IPS-15b (cell line): ENCODE measurements at regions not wholly inside any gene's neighbourhood (a gene's known extent, or its start where the extent isn't known, plus 50 kb on each side); places are given as distances from the start of the nearest gene placed in this dataset.

Source experiments
- H3K27me3 ChIP-seq: one replicate; pipeline ENCODE4 v1.6.1; 2013; ENCODE audit warnings: low read length; ENCODE audit not compliant: control insufficient read depth, insufficient read depth
- H3K36me3 ChIP-seq: one replicate; pipeline ENCODE4 v1.6.1; 2013; ENCODE audit warnings: low read length; ENCODE audit not compliant: control insufficient read depth, insufficient read depth
- H3K4me1 ChIP-seq: one replicate; pipeline ENCODE4 v1.6.1; 2013; ENCODE audit warnings: mild to moderate bottlenecking, low read length; ENCODE audit not compliant: control insufficient read depth, insufficient read depth
- H3K4me3 ChIP-seq: one replicate; pipeline ENCODE4 v1.5.1; 2013; ENCODE audit warnings: low read depth, low read length
- H3K9ac ChIP-seq: one replicate; pipeline ENCODE4 v1.6.1; 2013; ENCODE audit warnings: low read depth, mild to moderate bottlenecking, low read length
- H3K9me3 ChIP-seq: one replicate; pipeline ENCODE4 v1.6.1; 2013; ENCODE audit warnings: mild to moderate bottlenecking, low read length; ENCODE audit not compliant: control insufficient read depth, insufficient read depth

DNA sequence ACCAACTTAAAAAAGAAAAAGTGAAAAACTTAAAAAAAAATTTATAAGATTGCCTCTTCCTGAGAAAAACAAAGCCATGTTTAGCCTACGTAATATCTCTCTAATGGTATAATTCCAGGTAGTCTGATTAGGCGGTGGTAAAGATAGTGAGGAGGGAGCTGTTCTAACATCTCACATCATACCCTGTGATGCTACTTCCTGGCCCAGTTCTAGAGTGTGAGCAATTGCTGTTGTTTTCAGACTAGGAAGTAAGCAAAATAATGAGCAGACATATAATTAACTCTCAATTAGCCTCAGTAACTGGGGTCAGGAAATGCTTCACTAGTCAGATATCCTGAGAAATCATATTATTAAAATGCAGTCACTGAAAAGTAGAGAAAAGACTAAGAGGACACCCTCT lies 113.9 kb downstream of the PHLDA1 start:
- Histone ChIP-seq H3K27me3 (no peaks in the 10 kb centered on the region), H3K9ac (no peak overlapping the region), H3K9me3 (no peaks in the 10 kb centered on the region), H3K36me3 (no peaks in the 10 kb centered on the region), H3K4me3 (no peak overlapping the region), H3K4me1 (no peaks in the 10 kb centered on the region)

GRCh38 chr12:75917083-75917482 lies 114.5 kb downstream of the PHLDA1 start:
- Histone ChIP-seq H3K9ac (no peak overlapping the region), H3K4me3 (no peak overlapping the region), H3K27me3 (no peaks in the 10 kb centered on the region), H3K9me3 (no peaks in the 10 kb centered on the region), H3K36me3 (no peaks in the 10 kb centered on the region), H3K4me1 (no peaks in the 10 kb centered on the region)

DNA sequence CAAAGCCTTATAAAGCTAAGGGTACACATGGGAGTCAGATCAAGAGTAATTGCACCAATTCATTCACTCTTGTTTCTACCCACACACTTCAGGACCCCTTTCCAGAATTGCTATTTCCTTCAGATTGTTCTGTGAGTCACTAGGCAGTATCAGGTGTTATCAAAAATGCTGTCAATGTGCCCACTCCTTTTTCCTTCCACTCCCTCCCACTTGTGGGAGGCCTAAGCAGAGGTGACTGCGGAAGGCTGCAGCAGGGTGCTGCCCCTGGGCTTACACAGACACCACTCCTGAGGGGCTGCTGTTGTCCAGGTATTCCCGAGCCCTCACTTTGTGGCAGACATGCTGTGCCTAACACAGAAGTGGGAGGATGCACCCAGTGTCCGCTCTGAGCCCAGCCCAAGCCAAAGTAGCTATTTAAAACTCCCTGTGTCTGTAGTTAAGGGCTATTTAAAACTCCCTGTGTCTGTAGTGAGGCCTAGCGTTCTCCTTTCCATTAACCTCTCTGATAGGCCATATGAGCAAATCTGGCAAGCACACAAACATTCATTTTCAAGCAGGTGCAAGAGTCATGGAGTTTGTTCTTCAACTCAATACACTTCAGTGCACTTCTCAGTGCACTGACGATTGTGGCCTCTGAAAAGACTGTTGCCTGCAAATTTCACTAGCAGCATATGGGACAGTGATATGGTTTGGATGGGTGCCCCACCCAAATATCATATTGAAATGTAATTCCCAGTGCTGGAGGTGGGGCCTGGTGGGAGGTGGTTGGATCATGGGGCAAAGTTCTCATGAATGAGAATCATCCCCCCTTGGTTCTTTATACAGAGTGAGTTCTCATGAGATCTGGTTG lies 117.8 kb downstream of the PHLDA1 start:
- H3K9ac ChIP-seq, result no peak overlapping the region

DNA sequence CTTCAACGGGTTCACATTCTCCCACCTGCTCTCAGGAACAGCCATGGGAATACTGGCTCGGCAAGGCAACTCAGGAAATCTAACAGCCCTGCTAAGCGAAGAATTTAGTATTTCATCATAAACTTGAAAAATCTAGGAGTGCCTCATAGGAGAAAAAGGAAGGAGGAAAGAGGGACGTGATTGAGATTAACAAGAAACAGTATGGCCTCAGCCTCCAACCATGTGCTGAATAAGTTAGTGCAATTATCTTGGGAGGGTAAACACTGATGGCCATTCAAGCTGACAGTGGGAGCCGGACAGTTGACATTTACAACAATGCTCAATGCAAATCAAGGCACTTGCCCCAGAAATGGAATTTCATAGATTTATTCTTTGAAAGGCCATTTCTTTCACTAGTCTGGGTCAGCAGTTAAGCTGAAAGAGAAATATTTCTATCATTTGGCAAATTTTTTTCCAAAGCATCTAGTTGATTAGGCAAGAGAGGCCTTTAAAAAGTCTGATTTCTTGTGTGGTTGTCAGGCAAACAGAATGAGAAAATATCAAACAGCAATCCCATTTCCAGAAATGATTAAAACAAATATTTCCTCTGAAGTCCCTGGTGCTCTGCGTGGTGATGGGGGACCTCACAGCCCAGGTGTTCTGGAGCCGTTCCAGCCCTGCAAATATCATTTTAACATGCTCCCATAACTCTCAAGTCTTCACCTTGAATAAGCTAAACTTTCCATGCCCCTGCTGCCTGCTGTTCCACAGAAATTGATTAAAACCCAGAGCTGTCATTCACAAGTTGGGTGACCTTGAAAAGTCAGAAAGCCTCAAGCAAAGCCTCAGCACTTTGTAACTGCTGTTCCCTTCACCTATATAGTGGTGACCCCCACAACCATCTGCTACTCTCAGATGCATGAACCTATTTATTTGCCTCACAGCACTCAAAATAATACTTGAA lies 121.6 kb downstream of the PHLDA1 start:
- Histone ChIP-seq H3K9ac (no peak overlapping the region), H3K27me3 (no peaks in the 10 kb centered on the region), H3K4me1 (no peaks in the 10 kb centered on the region), H3K4me3 (no peak overlapping the region), H3K36me3 (no peaks in the 10 kb centered on the region), H3K9me3 (no peaks in the 10 kb centered on the region)

More for the DNA sequence above, 117.8 kb downstream of the PHLDA1 start:
- H3K4me3 ChIP-seq, result no peak overlapping the region
- no peaks in the 10 kb centered on the region for H3K9me3 ChIP-seq
- H3K4me1 ChIP-seq, result no peaks in the 10 kb centered on the region
- no peaks in the 10 kb centered on the region for H3K36me3 ChIP-seq
- H3K27me3 ChIP-seq, result no peaks in the 10 kb centered on the region

GRCh38 chr12:75908961-75909605 lies 122.5 kb downstream of the PHLDA1 start:
- H3K9ac ChIP-seq, result no peak overlapping the region
- H3K36me3 ChIP-seq, result no peaks in the 10 kb centered on the region
- H3K27me3 ChIP-seq, result no peaks in the 10 kb centered on the region
- H3K9me3 ChIP-seq, result no peaks in the 10 kb centered on the region
- H3K4me1 ChIP-seq, result no peaks in the 10 kb centered on the region
- H3K4me3 ChIP-seq, result no peak overlapping the region

DNA sequence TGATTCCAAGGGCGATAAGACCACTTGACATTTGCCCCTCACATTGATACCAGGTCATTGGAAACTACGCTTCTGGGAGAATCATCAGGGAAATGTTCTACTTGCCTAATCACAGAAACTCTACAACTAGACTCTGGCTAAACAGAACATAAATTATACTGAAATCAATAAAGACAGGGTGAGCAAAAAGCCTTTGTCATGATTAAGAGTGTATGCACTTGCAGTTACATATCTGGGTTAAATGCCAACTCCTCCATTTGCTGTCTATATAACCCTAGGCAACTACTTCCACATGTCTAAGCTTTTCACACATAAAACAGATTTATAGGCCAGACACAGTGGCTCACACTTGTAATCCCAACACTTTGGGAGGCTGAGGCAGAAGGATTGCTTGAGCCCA lies 125.7 kb downstream of the PHLDA1 start:
- Histone ChIP-seq H3K27me3 (no peaks in the 10 kb centered on the region), H3K4me3 (no peak overlapping the region), H3K9ac (no peak overlapping the region), H3K4me1 (no peaks in the 10 kb centered on the region), H3K36me3 (no peaks in the 10 kb centered on the region), H3K9me3 (no peaks in the 10 kb centered on the region)

DNA sequence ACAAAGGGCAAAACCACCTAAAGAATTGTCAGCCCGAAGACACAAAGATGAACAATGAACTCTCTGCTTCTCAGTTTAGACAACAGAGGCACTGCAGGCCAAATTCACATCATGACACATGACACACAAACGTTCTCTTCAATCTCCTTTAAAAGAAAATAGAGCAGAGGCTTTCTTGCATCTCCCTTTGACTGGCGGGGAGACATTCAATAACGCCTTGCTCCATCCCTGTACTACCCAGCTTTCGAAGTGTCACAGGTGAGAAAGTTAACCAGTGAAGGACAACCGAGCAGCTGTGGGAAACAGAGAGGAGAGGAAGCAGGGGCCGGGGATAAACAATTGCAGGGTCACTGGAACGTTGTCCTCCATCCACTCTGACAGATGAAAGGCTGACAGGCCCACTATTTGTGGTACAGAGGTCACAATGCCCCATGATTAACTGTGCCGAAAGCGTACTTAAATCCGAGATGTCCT lies 130.8 kb downstream of the PHLDA1 start:
- no peaks in the 10 kb centered on the region for H3K27me3 ChIP-seq
- H3K9ac ChIP-seq, result no peak overlapping the region
- no peak overlapping the region for H3K4me3 ChIP-seq
- H3K36me3 ChIP-seq, result no peaks in the 10 kb centered on the region
- H3K4me1 ChIP-seq, result no peaks in the 10 kb centered on the region
- no peaks in the 10 kb centered on the region for H3K9me3 ChIP-seq

DNA sequence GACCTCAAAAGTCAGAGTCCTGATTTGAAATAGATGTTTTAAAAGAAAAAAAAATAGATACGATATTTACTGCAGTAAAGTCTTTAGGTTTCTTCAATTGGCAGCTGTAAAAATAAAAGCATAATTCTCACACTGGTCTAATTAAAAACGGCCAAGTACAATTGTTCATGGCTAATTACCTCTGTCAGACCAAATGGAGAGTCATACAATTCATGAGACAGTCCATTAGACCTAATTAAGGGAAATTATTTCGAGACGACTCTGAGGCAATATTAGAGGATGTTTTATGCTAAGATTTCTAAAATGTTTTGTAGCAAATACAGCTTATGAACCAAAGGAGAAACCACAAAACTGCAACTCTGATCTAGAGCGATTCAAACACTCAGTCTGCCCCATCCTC lies 131.3 kb downstream of the PHLDA1 start:
- H3K27me3 ChIP-seq, result no peaks in the 10 kb centered on the region
- no peaks in the 10 kb centered on the region for H3K36me3 ChIP-seq
- H3K4me1 ChIP-seq, result no peaks in the 10 kb centered on the region
- H3K9me3 ChIP-seq, result no peaks in the 10 kb centered on the region
- H3K9ac ChIP-seq, result no peak overlapping the region
- H3K4me3 ChIP-seq, result no peak overlapping the region

GRCh38 chr12:75894965-75895754 lies 136.4 kb downstream of the PHLDA1 start:
- H3K4me1 ChIP-seq, result no peaks in the 10 kb centered on the region
- H3K27me3 ChIP-seq, result no peaks in the 10 kb centered on the region
- H3K9ac ChIP-seq, result no peak overlapping the region
- H3K9me3 ChIP-seq, result no peaks in the 10 kb centered on the region
- no peaks in the 10 kb centered on the region for H3K36me3 ChIP-seq
- no peak overlapping the region for H3K4me3 ChIP-seq

DNA sequence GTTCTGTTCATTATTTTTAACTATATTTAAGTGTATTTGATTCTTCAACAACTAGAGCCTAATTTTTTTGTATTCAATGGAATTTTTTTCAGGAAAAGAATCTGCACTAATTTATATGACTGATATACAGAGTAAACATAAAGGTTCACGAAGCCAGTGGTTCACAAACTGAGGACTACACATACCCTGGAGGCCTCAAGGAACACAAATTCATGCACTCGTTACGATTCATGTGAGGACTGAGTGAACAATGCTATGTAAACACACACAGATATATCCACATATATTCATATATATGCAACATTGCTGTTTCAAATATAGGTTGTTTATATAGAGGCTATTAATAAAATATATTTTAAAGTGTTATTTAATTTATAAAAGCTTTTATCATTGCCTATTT lies 137.8 kb downstream of the PHLDA1 start:
- no peaks in the 10 kb centered on the region for H3K27me3 ChIP-seq

More for the DNA sequence above, 137.8 kb downstream of the PHLDA1 start:
- Histone ChIP-seq H3K4me1 (peaks cover 7% of the 10 kb centered on the region), H3K9ac (no peak overlapping the region), H3K36me3 (no peaks in the 10 kb centered on the region), H3K4me3 (no peak overlapping the region), H3K9me3 (no peaks in the 10 kb centered on the region)
